ENCODE measurements at regions not wholly inside any gene's neighbourhood (a gene's known extent, or its start where the extent isn't known, plus 50 kb on each side); places are given as distances from the start of the nearest gene placed in this dataset.

- H3K27ac ChIP-seq (ENCODE audit: low read length): no peak overlapping the region
- no peaks in the 10 kb centered on the region for H3K36me3 ChIP-seq (ENCODE audit: control insufficient read depth, insufficient read depth, low read length)
- no peaks in the 10 kb centered on the region for H3K27me3 ChIP-seq (ENCODE audit: control insufficient read depth, insufficient read depth, low read length)
- DNase-seq: no peak
- H3K9me3 ChIP-seq (replicated peaks; ENCODE audit: control insufficient read depth, low read depth, low read length): peaks cover 9% of the 10 kb centered on the region
- no peaks in the 10 kb centered on the region for H3K4me1 ChIP-seq (ENCODE audit: control insufficient read depth, insufficient read depth, low read length)
- H3K4me3 ChIP-seq (ENCODE audit: low read length): no peak overlapping the region
- 95% methylated on average over 16 of the region's 17 CpGs for WGBS (ENCODE audit: insufficient coverage)
These were observed 213.4 kb upstream of the UBE2E2 start for GRCh38 chr3:22989716-22990115.

GRCh38 chr3:22990291-22991200 is 212.6 kb upstream of the UBE2E2 start:
- Histone ChIP-seq H3K4me1 (ENCODE audit: control insufficient read depth, insufficient read depth, low read length) (no peaks in the 10 kb centered on the region), H3K4me3 (ENCODE audit: low read length) (no peak overlapping the region), H3K27ac (ENCODE audit: low read length) (no peak overlapping the region), H3K27me3 (ENCODE audit: control insufficient read depth, insufficient read depth, low read length) (no peaks in the 10 kb centered on the region), H3K36me3 (ENCODE audit: control insufficient read depth, insufficient read depth, low read length) (no peaks in the 10 kb centered on the region), H3K9me3 (replicated peaks; ENCODE audit: control insufficient read depth, low read depth, low read length) (peaks cover 4% of the 10 kb centered on the region)
- no peak for DNase-seq
- WGBS (ENCODE audit: insufficient coverage): 96% methylated on average over 41 of the region's 44 CpGs

GRCh38 chr3:22994781-22995180 is 208.3 kb upstream of the UBE2E2 start:
- Histone ChIP-seq H3K4me1 (ENCODE audit: control insufficient read depth, insufficient read depth, low read length) (no peaks in the 10 kb centered on the region), H3K36me3 (ENCODE audit: control insufficient read depth, insufficient read depth, low read length) (no peaks in the 10 kb centered on the region), H3K27ac (ENCODE audit: low read length) (no peak overlapping the region), H3K27me3 (ENCODE audit: control insufficient read depth, insufficient read depth, low read length) (no peaks in the 10 kb centered on the region), H3K4me3 (ENCODE audit: low read length) (no peak overlapping the region), H3K9me3 (replicated peaks; ENCODE audit: control insufficient read depth, low read depth, low read length) (peaks cover 2% of the 10 kb centered on the region)
- DNase-seq: peak; percentile 63
- WGBS (ENCODE audit: insufficient coverage): no CpG with 5 or more reads among the region's 2 CpGs

GRCh38 chr3:22996920-22997571 is 206.1 kb upstream of the UBE2E2 start:
- Histone ChIP-seq H3K27ac (ENCODE audit: low read length) (no peak overlapping the region), H3K9me3 (replicated peaks; ENCODE audit: control insufficient read depth, low read depth, low read length) (no peaks in the 10 kb centered on the region), H3K4me1 (ENCODE audit: control insufficient read depth, insufficient read depth, low read length) (no peaks in the 10 kb centered on the region), H3K27me3 (ENCODE audit: control insufficient read depth, insufficient read depth, low read length) (no peaks in the 10 kb centered on the region), H3K36me3 (ENCODE audit: control insufficient read depth, insufficient read depth, low read length) (no peaks in the 10 kb centered on the region), H3K4me3 (ENCODE audit: low read length) (no peak overlapping the region)
- WGBS (ENCODE audit: insufficient coverage): 83% methylated on average over 1 of the region's 2 CpGs
- DNase-seq: no peak

- H3K36me3 ChIP-seq (ENCODE audit: control insufficient read depth, insufficient read depth, low read length): no peaks in the 10 kb centered on the region
- H3K4me3 ChIP-seq (ENCODE audit: low read length): no peak overlapping the region
- DNase-seq: peak; percentile 26
- H3K27ac ChIP-seq (ENCODE audit: low read length): no peak overlapping the region
- H3K9me3 ChIP-seq (replicated peaks; ENCODE audit: control insufficient read depth, low read depth, low read length): no peaks in the 10 kb centered on the region
- 38% methylated on average over 4 of the region's 4 CpGs for WGBS (ENCODE audit: insufficient coverage)
- no peaks in the 10 kb centered on the region for H3K27me3 ChIP-seq (ENCODE audit: control insufficient read depth, insufficient read depth, low read length)
- H3K4me1 ChIP-seq (ENCODE audit: control insufficient read depth, insufficient read depth, low read length): peaks cover 10% of the 10 kb centered on the region
These were observed 202.8 kb upstream of the UBE2E2 start for GRCh38 chr3:23000371-23000770.

- Histone ChIP-seq H3K4me1 (ENCODE audit: control insufficient read depth, insufficient read depth, low read length) (peaks cover 10% of the 10 kb centered on the region), H3K27me3 (ENCODE audit: control insufficient read depth, insufficient read depth, low read length) (no peaks in the 10 kb centered on the region), H3K36me3 (ENCODE audit: control insufficient read depth, insufficient read depth, low read length) (no peaks in the 10 kb centered on the region), H3K4me3 (ENCODE audit: low read length) (no peak overlapping the region), H3K9me3 (replicated peaks; ENCODE audit: control insufficient read depth, low read depth, low read length) (no peaks in the 10 kb centered on the region), H3K27ac (ENCODE audit: low read length) (no peak overlapping the region)
- no CpG with 5 or more reads among the region's 1 CpG for WGBS (ENCODE audit: insufficient coverage)
- DNase-seq: no peak
These were observed 201.0 kb upstream of the UBE2E2 start for GRCh38 chr3:23002151-23002550.

- Histone ChIP-seq H3K4me1 (ENCODE audit: control insufficient read depth, insufficient read depth, low read length) (peaks cover 10% of the 10 kb centered on the region), H3K36me3 (ENCODE audit: control insufficient read depth, insufficient read depth, low read length) (no peaks in the 10 kb centered on the region), H3K27ac (ENCODE audit: low read length) (peak overlapping the region; percentile 50), H3K4me3 (ENCODE audit: low read length) (no peak overlapping the region), H3K9me3 (replicated peaks; ENCODE audit: control insufficient read depth, low read depth, low read length) (no peaks in the 10 kb centered on the region), H3K27me3 (ENCODE audit: control insufficient read depth, insufficient read depth, low read length) (no peaks in the 10 kb centered on the region)
- 53% methylated on average over 8 of the region's 15 CpGs for WGBS (ENCODE audit: insufficient coverage)
- peak; percentile 85 for DNase-seq
These were observed 200.0 kb upstream of the UBE2E2 start for GRCh38 chr3:23002836-23003732.

- WGBS (ENCODE audit: insufficient coverage): no CpG with 5 or more reads among the region's 4 CpGs
- no peak overlapping the region for H3K4me3 ChIP-seq (ENCODE audit: low read length)
- no peaks in the 10 kb centered on the region for H3K36me3 ChIP-seq (ENCODE audit: control insufficient read depth, insufficient read depth, low read length)
- peaks cover 10% of the 10 kb centered on the region for H3K4me1 ChIP-seq (ENCODE audit: control insufficient read depth, insufficient read depth, low read length)
- no peak for DNase-seq
- H3K27ac ChIP-seq (ENCODE audit: low read length): no peak overlapping the region
- H3K9me3 ChIP-seq (replicated peaks; ENCODE audit: control insufficient read depth, low read depth, low read length): no peaks in the 10 kb centered on the region
- no peaks in the 10 kb centered on the region for H3K27me3 ChIP-seq (ENCODE audit: control insufficient read depth, insufficient read depth, low read length)
These were observed 199.4 kb upstream of the UBE2E2 start for GRCh38 chr3:23003733-23004046.

- H3K4me1 ChIP-seq (ENCODE audit: control insufficient read depth, insufficient read depth, low read length): peaks cover 10% of the 10 kb centered on the region
- WGBS (ENCODE audit: insufficient coverage): 60% methylated on average over 1 of the region's 5 CpGs
- no peak overlapping the region for H3K27ac ChIP-seq (ENCODE audit: low read length)
- no peaks in the 10 kb centered on the region for H3K9me3 ChIP-seq (replicated peaks; ENCODE audit: control insufficient read depth, low read depth, low read length)
- no peak for DNase-seq
- H3K4me3 ChIP-seq (ENCODE audit: low read length): no peak overlapping the region
- no peaks in the 10 kb centered on the region for H3K27me3 ChIP-seq (ENCODE audit: control insufficient read depth, insufficient read depth, low read length)
- H3K36me3 ChIP-seq (ENCODE audit: control insufficient read depth, insufficient read depth, low read length): no peaks in the 10 kb centered on the region
These were observed 198.2 kb upstream of the UBE2E2 start for GRCh38 chr3:23004971-23005370.

GRCh38 chr3:23017801-23018200 is 185.3 kb upstream of the UBE2E2 start:
- peak; percentile 61 for DNase-seq
- Histone ChIP-seq H3K9me3 (replicated peaks; ENCODE audit: control insufficient read depth, low read depth, low read length) (no peaks in the 10 kb centered on the region), H3K4me1 (ENCODE audit: control insufficient read depth, insufficient read depth, low read length) (peaks cover 7% of the 10 kb centered on the region), H3K4me3 (ENCODE audit: low read length) (no peak overlapping the region), H3K27me3 (ENCODE audit: control insufficient read depth, insufficient read depth, low read length) (no peaks in the 10 kb centered on the region), H3K36me3 (ENCODE audit: control insufficient read depth, insufficient read depth, low read length) (no peaks in the 10 kb centered on the region), H3K27ac (ENCODE audit: low read length) (no peak overlapping the region)
- 20% methylated on average over 1 of the region's 1 CpG for WGBS (ENCODE audit: insufficient coverage)
